Cerebellar nuclear complex (tissue), 1 donor: ENCODE measurements at regions not wholly inside any gene's neighbourhood (a gene's known extent, or its start where the extent isn't known, plus 50 kb on each side); places are given as distances from the start of the nearest gene placed in this dataset.

Experiments used
- DNase-seq, 2 experiments: peaks; one replicate each; lab custom pipeline; 2025; lab: John Stamatoyannopoulos, UW

DNA sequence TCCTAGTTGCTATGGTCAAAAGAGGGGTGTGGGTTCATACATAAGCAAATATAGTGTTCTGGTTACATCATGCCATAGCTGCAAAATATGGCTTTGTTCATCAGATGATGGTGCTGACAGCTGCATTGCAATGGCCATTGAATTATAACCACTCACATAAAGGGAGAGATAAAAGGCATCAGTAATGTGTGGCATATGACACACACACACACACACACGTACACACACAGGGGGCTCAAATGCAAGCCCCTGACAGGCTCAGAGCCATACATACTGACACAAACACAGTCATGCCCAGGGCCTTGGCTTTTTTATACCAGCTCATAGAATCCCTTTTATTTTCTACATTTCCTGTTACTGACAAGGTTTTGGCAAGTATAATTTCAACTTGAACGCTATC lies 698.9 kb downstream of the BCL11B start:
- DNase-seq, result no peak

DNA sequence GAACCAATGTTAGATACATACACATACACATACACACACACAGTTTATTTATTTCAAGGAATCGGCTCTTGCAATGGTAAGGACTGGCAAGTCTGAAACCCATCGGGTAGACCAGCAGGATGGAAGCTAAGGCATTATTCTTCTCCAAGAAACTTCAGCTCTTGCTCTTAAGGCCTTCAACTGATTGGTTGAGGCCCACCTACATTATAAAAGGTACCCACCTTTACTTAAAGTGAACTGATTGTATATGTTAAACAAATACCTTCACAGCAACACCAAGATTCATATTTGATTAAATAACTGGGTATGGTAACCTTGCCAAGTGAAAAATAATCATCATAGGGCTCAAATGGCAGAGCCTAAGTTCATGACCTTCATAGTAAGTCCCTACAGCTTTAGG lies 695.5 kb downstream of the BCL11B start:
- no peak for DNase-seq

DNA sequence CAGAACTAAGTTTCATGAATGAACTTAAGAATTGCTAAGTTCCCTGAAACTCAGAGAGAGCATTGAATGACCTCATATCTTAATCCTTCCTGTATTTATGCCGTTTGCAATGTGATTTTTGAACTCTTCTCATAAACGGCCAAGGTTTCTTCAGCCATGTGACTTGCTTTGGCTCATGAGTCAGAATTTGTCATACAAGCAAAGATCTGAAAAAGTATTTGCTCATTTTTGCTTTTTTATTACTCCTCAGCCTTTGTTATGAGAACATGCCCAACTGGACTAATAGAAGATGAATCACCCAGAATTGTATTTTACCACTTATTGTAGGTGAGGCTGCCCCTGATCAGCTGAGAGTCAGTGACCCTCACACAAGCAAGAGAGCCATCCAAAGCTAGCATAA lies 693.8 kb downstream of the BCL11B start:
- no peak for DNase-seq

DNA sequence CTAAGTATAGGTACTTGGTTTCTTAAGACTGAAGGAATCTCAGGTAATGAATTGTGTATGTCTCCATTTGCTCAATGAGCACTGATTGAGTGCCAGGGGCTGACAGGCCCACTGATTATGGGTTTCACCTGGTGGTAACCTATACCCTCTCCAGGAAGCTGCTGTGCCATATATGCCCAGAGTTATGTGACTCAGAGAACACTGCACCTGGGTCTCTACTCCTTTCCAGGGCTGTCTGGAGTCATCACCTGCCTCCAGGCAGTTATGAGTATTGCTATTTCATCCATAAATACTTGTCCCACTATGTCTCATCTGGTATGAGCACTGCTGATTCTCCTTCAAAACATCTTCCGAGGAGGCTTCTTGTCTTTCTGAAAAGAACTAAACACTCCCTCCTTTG lies 692.9 kb downstream of the BCL11B start:
- DNase-seq, result no peak

DNA sequence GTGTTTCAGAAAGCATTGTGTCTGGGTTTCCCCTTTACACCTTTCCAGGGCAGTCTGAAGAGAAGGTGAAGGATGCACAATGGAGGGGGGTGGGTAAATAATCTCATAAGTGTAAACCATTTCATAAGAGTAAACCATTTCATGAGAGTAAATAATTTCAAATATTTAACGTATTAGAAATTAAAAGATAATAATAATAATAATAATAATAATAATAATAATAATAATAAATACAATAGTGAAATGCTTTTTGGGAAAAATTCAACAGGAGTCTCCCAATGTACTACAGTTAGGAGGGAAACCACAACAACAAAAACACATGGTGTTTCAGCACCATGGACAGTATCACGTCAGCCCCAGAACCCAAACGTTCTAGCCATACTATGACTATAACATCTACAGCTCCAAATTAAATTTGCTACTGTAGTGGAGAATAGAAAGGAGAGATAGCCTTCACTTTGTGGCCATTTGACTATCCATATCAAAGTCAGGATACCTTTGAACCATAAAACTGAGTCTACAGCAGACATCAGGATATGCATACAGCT lies 691.8 kb downstream of the BCL11B start:
- DNase-seq, result no peak

DNA sequence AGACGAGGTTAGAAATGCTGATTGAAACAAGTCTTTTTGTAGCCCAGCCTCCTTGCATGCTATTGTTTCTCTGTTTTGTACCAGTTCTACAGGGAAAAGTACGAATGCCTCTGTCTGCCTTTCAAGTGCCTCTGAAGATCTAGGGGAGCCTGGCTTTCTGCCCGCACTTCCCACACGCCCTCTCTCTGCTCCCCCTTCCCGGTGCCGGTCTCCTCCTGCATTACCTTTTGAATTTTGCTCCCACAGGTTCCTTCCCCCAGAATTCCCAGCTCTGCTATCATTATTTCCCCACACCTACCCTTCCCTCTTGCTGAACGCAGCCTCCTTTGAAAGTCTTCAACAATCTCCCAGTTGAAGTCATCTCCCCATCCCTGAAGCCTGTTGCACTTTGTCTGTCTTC lies 689.7 kb downstream of the BCL11B start:
- DNase-seq, result no peak

DNA sequence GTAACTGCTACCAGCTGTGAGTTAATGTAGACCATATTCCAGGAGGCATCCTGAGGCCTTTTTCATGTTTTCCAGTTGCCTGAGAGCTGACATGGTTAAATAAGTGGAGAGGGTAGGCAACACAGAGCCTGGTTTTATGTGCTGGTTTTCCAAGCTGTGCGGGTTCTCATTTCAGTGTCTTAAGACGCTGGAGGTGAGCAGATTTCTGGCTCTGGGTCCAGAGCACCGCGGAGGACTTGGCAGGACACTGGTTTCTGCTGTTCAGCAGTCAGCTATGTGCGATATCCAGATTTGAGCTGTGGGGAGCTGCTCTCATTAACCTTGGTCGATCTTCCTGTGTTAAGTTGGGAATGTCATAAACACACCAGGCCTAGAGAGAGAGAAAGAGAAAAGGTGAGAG lies 680.8 kb downstream of the BCL11B start:
- peak in 1 of 2 experiments; percentile 33 for DNase-seq

DNA sequence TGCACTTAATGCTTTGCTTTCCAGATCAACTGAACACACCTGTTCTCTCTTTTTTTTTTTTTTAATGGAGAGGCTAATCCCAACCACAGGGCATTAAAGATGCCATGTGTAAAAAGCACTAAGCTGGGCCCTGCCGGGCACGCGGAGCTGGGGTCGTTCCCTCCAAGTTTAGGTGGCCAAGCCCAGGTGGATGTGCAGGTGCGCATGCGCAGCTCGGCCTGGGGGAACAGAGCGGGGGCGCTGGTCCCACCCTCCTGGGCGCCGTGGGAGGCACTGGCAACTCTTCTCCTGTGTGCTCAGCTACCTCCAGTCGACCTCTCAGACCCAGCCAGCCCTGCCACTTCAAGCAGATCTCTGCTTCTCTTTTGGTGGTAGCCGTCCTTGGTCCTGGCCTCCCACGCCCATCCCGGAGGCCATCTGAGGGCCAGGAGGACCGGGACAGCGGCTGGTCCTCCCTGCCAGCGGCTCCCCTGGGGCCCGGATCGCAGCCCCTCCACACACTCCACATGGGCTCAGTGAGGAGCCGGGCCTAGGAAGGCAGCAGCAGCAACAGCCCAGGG lies 679.3 kb downstream of the BCL11B start:
- DNase-seq, result no peak

DNA sequence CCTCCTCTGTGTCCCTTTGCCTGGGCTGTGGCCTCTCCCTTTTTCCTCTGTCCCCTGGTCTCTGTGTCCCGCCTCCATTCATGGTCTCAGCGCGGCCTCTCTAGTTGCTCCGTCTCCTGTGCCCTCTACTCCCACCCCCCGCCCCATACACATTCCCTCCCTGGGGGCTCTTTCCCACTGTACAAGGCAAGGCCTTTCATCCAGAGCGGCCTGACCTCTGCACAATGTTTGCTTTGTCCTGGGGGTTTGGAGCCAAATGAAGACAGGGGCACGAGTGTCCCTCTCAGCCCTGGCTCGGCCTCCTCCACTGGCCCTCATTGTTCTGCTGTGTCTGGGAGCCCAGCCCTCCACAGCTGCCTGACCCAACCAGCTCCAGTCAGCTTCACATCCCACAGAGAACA lies 678.6 kb downstream of the BCL11B start:
- DNase-seq, result no peak

DNA sequence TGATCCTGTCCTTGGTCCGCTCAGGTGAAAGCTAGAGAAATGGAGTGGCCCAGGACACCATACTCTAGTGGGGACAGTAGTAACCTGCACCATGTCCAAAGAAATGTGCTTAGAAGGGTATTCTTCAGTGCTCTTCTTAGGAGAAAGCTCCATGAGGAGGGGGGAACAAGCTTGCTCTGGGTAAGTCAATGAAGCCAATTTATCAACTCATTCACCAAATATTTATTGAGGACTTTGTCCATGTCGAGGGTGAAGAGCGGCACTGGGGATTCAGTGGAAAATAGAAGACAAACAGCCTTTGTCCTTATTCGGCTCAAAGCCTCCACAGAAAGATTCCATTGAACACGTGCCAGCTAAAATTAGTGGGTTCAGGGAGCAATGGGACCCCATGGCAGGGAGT lies 677.8 kb downstream of the BCL11B start:
- no peak for DNase-seq

DNA sequence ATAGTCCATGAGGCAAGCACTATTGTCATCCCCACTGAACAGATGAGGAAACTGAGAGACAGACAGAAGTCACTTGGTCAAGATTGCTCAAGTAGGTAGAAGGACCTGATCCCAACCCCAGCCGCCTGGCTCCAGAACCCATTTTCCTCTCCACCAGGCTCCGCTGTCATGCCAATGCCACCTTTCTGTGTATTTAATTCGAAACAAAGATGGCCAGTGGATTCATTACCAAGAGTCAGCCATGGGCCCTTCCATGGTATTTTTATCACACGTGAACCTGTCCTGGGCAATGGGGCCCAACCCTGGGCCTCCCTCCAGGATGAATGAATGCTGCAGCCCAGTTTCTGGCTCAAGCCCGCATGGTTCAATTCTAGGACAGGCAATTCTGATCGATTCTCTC lies 673.4 kb downstream of the BCL11B start:
- DNase-seq, result no peak

DNA sequence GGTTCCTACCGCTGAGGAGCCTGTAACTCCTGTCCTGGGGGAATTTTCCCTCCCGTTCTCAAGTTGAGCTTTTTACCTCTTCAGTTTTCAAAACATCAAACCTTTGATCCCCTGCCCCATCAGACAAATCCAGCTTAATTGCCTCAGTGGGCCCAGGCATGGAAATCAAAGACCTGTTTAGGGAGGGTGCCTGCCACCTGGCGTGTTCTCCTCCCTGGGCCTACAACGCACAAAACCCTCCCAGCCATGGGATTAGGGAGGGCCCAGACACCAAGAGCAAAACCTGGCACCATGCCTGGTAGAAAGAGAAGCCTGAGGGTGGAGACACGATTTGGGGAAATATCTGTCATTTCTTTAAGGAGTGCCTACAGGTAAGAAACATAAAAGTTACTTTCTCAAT lies 672.9 kb downstream of the BCL11B start:
- no peak for DNase-seq

DNA sequence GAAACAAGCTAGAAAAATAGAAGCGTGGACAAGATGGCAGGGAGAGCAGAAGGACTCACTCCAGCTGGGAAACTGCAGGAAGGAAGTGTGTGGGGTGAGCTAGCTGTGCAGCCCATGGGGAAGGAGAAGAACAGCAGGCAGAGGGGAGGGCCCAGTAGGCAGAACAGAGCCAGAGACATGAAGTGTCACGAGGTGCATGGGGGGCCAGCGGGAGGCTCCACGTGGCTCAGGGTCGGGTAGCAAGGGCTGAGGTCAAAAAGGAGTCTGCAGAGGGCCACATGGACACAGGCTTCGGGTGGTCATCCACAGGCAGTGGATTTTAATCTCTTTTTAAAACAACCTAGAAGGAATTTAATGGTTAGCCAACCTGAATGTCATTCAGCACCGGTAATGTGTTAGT lies 669.0 kb downstream of the BCL11B start:
- DNase-seq, result no peak

DNA sequence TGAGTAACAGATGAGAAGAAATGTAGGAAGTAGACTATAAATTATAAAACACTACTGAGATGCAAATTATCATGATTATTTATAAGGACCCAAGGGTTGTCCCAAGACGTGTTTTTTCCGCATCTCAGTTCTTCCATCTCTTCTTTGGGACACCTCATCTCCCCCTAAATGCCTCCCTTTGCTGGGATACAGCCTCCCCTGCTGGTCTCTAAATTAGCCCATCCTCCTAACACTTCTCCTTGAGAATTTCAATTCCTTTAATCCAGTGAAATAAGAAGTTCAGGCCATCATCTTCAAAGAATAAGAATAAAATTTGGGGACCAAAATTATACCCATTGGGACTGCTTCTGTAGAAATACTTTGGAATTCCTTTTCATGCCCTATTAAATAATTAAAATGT lies 667.0 kb downstream of the BCL11B start:
- DNase-seq, result no peak

DNA sequence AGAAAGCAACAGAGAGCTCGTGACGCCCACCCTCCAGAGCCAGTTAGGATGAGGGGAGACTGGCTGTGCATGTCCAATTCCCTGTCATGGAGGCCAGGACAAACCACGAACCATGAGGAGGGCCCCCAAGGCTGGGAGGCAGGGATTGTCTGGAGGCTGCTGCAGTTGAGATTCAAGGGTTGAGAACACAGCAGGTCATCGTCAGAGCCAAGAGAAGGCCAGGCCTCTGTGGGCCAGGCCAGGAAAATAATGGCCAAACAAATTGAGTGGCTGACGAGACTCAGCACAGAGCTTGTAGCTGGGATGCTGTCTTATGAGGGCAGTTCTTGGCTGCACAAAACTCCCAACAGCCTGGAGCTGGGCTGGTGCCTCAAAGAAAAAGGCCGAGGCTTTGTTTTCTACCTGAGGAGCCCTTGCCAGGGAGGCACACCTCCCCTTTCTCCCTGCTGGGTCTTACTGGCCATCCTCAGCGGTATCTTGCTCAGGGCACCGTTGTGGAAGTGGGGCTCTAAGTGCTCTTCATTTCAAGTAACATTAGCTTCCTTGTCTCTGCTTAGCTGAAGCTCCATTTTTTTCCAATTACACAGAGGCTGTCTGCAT lies 665.9 kb downstream of the BCL11B start:
- DNase-seq, result no peak

DNA sequence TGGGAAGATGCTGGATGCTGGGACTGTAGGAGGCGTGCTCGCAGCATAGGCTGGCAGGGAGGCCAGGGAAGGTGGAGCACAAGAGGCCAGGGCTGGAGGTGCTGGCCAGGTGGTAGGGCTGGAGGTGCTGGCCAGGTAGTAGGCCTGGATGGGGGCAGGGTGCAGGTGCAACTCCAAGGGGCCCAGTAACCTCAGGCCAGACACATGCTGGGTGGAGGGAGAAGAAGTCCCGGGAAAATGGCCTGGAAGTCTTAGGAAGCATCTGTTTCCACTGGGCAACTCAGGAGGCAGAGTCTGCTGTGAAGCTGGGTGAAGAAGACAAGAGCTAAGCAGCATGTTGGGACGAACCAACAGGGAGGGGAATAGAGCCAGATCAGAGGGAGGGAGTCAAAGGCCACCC lies 665.2 kb downstream of the BCL11B start:
- no peak for DNase-seq

DNA sequence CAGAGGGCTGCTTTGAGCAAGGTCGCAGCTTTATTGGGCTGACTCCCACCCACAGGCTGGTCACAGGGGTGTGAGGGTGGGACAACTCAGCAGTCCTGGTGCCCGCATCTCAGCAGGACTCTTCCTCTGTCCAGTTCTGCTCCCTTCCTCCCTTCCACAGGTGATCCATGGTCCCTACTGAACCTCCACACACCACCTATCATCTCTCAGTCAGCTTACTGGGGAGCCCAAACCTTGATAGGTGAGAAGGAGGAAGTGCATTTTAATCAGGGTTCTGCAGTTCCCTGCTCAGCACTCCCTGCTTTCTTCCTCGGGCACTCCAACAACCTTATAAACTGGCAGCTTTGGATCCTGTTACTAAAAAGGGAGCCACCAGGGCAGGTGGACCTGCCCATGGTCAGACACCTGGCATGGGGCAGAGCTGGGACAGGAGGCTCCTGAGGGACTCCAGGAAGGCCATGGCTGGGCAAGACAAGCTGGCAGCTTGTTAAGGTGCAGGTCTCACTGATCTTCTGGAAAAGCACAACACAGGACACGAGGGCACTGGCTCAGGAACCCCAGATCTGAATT lies 664.6 kb downstream of the BCL11B start:
- no peak for DNase-seq

DNA sequence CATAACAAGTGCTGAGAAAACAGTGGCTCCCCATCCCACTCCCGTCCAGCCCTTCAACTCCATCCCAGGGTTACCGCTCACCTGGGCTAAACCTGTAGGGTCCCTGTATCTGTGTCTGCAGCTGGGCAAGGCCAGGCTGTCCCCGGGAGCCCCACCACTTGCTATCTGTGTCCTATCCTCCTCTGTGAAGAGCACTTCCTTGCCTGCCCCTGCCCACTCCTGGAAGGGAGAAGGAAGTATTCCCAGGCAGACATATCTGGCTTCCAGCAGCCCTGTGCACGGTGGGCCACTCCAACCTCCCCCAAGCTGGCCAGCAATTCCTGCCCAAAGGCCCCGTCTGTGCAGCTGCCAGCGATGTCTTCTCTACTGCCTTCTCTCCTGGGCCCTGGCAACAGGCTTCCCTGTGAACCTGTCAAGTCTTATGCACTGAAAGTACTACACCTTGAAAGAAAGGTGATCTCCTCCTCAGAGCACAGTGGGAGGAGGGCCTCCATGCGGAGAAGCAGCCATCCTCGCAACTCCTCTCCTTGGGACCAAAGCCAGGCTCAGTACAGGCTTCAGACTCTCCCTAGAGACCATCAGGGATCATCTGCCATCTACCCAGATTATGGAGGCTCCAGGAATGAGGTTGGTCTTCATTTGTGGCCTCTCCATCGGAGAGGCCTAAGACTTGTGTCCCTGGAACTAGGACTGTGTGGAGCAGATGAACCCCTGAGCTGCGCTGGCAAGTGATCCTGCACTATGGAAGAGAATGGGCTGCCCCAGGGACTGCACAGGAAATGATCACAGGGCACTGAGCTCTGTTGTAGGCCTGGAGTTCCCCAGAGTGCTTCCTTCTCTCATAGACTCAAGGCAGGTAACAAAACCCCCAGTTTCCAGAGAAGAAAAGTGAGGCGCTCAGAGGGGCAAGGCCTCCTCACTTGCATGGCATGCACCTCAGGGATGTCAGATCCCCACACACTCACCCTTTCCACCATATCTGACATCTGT lies 663.6 kb downstream of the BCL11B start:
- DNase-seq, result no peak

DNA sequence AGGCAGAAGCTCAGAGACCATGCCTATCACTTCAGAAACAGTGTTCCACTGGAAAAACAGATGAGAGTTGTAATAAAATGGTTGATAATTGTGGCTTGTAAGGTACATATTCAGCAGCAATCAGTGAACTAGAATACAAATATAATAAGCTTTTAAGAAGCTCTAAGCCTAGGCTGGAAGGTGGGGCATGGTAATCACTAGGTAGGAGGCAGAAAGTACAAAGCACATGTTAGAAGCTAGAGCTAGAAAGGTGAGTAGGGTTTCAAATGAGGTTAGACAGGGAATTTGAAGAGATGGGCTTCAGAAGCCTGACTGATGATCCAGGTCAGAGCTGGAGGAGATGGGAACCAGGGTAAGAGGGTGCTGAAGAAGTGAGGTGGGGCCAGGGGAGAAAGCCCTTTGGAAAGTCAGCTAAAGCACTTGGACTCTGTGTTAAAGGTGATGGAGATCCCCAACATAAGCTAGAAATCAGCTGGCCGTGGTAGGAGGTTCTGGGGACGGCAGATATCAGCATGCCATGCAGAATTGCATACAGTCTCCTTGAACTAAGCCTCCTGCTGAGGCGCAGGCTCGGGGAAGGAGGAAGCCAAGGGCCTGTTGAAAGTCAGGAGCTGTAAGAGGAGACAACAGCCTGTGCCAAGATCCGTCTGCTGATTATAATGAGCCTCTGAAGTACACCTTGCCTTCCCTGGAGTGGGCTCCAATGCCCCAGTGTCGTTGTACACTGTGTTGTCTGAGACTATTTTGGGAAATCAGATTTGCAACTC lies 659.4 kb downstream of the BCL11B start:
- no peak for DNase-seq

DNA sequence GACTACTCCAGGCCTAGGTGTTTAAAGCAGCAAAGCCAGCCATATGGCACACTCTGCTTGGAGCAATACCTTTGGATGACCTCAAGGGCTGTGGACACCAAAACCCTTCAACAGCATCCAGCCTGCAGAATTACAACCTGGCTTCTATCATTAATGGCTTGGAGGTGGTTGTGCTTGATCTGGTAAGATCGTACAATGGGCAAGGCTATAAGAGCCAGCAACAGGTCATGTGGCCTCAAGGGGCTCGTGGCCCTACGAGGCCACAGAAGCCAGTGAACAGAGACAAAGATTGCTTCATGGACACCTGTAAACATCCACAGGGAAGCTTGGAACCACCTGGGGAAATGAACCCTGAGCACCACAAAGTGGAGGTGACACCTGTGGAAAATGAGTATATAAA lies 657.3 kb downstream of the BCL11B start:
- DNase-seq, result no peak

DNA sequence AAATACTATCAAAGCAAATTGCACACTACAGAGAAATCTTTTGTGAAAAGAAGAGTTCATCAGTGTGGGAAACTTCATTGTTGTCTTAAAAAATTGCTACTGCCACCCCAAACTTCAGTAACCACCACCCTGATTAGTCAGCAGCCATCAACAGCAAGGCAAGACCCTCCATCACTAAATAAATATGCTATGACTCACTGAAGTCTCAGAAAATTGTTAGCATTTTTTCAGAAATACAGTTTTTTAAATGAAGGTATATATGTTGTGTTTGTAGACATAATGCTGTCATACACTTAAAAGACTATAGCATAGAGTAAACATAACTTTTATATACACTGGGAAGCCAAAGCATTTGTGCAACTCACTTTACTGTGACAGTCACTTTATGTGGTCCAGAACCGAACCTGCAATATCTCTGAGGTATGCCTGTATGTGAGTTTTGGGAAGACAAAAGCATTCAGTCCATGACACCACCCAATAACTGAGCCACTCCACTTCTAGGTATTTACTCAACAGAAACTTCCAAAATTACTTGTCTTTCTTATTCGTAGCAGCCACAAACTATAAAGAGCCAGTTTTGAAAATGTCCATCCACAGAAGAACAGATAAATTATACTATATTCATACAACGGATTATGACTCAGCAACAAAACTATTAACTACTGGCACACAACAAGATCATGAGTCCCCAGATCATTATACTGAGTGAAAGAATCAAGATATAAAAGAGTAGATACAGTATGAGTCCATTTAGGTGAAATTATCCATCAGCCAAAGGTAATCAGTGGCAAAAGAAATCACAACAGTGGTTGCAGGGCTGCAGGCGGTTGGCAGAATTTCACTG lies 649.6 kb downstream of the BCL11B start:
- no peak for DNase-seq
